ENCODE measurements at regions not wholly inside any gene's neighbourhood (a gene's known extent, or its start where the extent isn't known, plus 50 kb on each side); places are given as distances from the start of the nearest gene placed in this dataset.
"Not testable (repeated sequence)": the region's sequence is repeated elsewhere in the genome, so short reads cannot be mapped to it uniquely, and the experiment has no call there.

DNA sequence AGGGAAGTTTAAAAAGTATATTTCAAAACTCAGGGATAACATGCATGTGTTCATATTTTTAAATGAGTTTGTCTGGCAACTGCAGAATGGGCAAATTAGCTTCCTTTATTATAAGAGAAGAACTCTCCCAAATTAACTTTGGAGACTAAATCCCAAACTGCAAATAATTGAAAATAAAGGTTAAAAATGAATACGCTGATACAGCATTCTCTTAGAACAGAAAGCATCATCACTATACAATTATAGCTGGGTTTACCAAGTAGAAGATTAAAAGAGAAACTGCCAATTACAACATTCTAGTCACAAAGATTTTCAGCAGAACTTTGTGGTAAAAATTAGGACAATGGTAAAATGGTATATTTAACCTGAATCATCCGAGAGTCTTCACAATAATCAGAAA is 73.3 kb downstream of the OLFM4 start:
- no peak for DNase-seq (ENCODE audit: low read depth, low spot score)

DNA sequence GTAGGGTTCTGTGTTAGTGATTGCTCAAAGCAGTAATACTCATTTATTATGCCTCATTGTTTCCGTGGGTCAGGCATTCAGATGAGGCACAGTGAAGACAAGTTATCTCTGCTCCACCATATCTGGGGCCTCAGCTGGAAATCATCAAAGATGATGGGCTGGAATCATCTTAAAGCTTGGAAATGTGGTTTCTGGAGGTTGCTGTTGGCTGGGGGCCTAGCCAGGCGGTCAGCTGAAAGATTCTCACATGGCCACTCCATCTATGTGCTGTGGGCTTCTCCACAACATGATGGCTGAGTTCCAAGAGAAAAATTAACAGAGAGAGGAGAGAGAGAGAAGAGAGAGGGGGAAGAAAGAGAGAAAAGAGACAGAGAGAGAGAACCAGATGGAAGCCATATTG is 75.5 kb downstream of the OLFM4 start:
- DNase-seq (ENCODE audit: low read depth, low spot score) = no peak

DNA sequence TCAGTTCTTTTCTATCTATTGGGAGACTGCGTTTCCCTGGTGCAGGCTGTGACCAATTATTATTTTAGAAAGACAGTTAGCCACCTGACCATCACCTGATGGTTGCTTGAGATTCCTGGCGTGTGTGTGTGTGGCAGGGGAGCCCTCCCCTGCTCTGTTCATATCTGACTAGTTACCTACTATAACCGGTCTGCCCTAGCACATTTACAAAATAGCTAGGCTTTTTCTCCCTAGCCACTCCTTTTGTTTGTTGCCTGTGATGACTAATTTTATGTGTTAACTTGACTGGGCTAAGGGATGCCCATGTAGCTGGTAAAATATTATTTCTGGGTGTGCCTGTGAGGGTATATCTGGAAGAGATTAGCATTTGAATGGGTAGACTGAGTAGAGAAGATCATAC is 76.9 kb downstream of the OLFM4 start:
- DNase-seq (ENCODE audit: low read depth, low spot score) = no peak

DNA sequence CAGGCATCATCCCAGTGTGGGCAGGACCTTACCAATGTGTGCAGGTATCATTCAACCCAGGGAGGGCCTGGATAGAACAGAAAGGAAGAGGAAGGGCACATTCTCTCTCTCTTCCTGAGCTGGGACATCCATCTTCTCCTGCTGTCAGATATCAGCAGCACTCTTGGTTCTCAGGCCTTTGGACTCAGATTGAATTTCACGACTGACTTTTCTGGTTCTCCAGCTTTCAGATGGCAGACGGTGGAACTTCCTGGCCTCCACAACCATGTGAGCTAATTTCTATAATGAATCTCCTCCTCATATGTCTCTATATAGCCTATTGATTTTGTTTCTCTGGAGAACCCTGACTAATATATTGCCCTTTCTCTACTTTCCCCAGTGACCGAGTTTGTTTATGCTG is 77.3 kb downstream of the OLFM4 start:
- DNase-seq (ENCODE audit: low read depth, low spot score) = no peak

DNA sequence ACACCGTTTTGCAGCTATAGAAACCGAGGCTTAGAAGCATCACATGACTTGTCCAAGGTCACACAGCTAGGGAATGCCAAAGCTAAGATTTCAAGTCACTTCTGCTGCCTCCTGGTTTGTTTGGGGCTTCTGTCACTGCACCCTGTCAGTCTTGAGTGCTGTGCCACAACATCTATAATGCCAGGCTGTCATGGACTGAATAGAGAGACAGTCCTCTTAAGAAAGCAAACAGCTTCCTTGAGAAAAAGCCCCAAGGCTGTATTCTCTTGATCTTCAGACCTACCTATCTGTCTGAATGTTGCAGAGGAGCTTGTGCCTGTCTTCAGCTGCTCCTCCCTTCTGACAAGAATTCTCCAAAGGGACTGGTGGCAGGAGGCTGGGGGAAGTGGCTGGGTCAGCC is 81.6 kb downstream of the OLFM4 start:
- DNase-seq (ENCODE audit: low read depth, low spot score) = no peak

DNA sequence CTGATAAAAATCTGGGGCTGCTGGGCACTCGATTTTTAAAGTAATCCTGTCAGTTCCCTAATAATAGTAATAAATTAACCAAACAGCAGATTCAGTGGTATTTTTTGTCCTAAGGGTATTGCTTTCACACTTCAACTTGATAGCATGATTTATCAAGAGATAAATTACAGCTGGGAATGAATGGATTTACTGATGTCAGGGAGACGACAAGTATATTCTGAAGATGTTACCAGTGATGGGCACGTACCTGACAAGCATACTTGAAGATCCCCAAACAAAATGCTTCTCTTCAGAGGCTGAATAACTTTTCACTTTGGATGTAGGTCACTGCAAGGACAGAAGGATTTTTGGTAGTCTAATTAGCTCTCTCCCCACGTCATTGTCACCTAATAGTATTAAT is 82.0 kb downstream of the OLFM4 start:
- no peak for DNase-seq (ENCODE audit: low read depth, low spot score)

DNA sequence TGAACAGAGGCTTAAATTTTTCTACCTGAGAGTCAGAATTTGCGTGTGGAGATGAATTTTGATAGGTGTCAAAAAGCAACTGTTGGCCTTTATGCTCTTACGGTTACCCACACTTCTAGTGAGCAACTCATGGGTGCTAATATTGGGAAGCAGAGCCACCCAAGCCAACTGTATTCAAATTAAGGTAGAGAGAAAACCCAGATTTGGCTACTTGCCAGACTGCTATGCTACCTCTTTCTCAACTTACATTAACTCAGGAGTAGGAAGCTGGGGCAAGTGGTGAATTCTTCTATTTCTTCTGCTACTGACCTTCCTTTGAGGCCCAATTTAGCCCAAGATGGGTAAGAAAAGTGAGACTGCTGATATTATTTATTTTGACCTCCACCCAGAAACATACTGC is 83.9 kb downstream of the OLFM4 start:
- no peak for DNase-seq (ENCODE audit: low read depth, low spot score)

DNA sequence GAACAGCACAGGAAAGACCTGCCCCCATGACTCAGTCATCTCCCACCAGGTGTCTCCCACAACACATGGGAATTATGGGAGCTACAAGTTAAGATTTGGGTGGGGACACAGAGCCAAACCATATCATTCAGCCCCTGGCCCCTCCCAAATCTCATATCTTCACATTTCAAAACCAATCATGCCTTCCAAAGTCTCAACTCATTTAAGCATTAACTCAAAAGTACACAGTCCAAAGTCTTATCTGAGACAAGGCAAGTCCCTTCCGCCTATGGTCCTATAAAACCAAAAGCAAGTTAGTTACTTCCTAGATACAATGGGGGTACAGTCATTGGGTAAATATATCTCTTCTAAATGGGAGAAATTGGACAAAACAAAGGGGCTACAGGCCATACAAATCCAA is 88.4 kb downstream of the OLFM4 start:
- not testable (repeated sequence) for DNase-seq (ENCODE audit: low read depth, low spot score)

DNA sequence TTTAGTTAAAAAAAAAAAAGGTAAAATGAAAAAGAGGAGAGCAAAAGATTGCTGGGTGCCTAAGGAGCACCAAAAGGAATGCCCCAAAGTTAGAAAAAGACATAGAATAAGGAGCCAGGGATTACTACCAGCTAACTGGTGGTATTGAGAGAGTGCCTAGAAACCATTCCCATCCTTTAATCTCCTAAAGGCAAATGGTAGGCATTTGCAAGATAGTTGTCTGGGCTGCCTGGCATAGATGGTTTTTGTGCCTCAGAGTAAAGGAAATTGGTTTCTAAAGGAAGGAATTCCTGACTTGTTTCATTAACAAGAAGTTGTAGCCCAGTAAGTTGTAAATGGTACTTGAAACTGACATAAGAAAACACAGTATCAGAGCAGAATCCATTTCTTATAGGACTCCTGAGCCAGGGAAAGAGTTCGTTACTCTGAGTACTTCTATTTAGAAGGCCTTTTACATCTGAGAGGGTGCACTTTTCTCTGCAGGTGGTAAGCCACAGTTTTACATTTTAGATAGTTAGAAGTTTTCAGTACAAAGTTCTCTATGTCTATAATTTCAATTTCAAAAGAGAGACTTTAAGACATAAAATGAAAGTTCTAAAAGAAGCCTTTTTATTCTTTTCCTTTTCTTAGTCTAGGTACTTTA is 92.6 kb downstream of the OLFM4 start:
- no peak for DNase-seq (ENCODE audit: low read depth, low spot score)

DNA sequence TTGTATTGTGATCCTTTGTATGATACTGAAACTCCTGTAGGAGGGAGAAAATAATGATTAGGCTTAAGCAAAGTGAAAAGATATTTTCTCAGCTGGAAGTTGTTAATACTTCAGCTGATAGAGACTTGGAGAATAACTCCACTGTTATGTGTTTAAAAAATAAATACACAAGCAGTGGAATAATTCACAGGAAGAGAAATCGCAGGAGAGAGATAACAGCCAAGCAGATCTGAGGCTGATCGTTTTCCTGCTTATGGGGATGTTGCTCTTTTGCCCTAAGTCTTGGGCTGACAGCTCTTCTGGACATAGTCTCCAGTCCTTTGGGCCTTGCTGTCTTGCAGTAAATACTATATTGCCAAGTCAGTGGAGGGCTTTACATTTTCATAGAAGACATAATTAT is 93.3 kb downstream of the OLFM4 start:
- no peak for DNase-seq (ENCODE audit: low read depth, low spot score)

DNA sequence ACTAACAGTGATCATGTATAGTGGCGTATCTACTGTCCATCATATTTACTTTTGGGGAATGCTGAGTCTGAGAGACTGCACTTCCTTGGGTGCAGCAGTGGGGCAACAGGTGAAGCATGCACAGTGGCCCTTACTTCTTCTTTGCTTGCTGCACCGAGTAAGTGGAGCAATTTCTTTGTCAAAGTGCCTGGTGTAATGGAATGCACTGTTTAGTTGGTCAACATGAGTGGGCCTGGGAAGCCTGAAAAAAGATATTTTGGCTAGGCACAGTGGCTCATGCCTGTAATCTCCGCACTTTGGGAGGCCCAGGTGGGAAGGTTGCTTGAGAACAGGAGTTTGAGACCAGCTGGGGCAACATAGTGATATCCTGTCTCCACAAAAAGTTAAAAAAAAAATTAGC is 94.9 kb downstream of the OLFM4 start:
- DNase-seq (ENCODE audit: low read depth, low spot score) = no peak

DNA sequence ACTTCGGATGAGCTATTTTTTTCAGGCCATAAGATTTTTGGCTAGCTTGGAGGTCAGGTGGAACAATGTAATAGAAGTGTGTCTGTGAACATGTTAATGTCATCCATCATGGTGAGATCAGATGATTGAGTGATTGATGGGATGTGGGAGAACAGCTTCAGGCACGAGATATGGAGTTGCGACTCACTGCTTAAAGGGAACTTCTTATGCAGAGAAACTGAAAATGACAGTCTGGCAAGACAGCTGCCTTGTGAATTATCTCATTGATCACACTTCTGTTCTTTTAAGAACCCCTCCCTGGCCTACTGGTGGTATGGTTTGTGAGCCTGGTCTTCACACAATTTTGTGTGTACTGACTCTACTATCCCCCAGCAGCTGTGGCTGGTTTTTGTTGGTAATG is 96.0 kb downstream of the OLFM4 start:
- no peak for DNase-seq (ENCODE audit: low read depth, low spot score)

DNA sequence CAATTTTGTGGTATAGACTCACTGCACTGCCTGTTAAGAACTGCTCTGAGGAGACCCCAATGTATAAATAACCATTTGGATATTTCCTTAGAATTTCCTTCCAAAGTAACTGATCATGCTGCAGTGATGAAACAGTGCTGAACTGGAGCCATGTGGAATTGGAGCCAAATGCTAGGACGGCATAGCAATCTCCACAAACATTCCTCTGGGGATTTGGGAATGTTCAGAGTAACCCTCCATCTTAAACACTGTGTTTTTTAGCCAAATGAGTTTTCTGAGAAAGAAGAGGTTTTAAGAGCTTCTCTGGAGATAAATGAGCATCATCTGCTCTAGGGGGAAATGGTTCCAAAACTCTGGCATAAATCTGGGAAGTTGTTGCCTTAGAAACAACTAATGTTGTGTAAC is 98.2 kb downstream of the OLFM4 start:
- no peak for DNase-seq (ENCODE audit: low read depth, low spot score)

DNA sequence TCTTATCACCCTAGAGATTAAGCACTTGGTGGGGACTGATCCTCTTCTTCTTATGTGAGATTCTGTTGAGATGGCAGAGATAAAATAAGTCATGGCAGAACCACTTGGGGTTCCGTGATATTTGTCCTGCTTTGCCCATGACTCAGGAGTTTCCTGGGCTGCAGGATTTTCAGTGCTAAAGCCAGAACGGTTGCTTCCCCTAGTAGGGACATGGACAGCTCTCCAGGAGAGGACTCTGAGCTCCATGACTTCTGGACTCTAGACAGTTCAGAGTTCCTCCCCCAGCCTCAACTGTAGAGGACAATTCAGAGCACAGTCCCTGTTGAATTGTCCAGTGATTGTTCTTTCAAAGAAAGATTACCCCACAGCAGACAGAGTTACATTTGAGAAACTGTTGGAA is 98.8 kb downstream of the OLFM4 start:
- DNase-seq (ENCODE audit: low read depth, low spot score) = no peak

DNA sequence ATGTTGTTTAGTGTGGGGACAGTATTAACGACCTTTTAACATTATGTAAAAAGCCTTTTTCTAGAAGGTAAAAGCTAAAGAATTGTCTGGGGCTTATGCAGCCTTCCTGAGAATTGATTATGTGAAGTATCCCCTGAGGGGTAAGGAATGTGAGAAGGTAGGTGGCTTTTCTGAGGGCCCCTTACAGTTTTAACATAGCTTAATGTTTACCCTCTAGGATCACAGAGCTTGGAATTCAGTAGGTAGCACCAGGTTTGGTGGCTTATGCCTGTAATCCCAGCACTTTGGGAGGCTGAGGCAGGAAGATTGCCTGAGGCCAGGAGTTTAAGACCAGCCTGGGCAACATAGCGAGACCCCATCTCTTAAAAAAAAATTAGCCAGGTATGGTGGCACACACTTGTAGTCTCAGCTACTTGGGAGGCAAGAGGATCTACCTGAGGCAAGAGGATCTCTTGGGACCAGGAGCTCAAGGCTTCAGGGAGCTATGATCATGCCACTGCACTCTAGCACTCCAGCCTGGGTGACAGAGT is 101.3 kb downstream of the OLFM4 start:
- DNase-seq (ENCODE audit: low read depth, low spot score) = no peak

DNA sequence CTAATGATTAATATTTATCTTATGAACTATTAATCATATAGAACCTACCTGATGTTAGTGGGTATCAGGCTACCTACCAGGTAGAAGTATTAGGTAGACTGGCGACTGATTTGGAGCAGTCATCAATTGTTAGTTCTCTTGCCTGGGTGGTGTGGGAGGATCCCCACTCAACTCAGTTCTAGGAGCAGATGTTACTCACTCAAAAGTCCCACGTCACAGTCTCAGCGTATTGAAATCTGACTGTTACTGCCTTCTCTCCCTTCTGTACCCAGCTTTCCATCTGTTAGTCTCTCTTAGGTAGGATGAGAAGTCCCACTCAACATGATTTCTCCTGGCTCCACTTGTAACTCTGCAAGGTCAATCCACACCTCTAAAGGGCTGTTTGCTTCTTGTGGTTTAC is 102.7 kb downstream of the OLFM4 start:
- no peak for DNase-seq (ENCODE audit: low read depth, low spot score)

DNA sequence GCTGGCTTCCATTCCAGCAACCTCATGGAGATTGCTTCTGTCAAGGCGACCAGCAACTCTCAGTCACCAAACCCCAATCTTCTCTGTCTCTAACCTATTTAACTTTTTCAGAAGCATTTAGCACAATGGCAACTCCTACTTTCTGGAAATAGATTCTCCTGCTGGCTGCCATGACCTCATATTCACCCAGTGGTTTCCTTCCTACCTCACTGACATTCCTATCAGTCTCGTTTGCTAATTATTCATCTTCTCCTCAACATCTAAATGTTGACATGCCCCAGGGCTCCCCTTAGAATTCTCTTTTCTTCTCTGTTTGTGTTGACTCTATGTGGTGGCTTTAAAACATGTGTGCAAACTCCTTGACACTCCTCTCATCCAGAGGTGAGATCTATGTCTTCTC is 106.7 kb downstream of the OLFM4 start:
- DNase-seq (ENCODE audit: low read depth, low spot score) = no peak

DNA sequence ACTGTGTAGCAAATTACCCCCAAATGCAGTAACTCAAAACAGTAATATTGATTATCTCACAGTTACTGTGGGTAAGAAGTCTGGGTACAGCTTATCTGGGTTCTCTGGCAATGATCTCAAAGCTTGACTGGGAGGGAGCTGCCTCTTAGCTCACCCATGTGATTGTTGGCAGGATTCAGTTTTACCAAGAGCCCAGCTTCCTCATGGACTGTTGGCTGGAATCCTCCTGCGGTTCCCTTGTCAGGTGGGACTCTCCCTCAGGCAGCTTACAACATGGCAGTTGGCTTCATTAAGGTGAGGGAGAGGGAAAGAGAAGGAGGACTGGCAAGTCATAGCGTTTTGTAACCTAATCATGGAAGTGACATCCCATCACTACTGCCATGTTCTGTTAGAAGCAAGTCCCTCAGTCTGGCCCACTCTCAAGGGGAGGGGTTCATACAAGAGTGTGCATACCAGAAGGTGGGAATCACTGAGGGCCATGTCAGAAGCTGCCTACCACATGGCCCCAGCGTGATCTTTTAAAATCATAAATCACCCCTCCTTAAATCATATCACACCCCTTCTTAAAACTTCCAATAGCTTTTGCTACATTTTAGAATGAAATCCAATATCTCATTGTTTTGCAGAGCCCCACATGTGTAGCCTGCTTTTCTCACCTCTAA is 108.1 kb downstream of the OLFM4 start:
- no peak for DNase-seq (ENCODE audit: low read depth, low spot score)

DNA sequence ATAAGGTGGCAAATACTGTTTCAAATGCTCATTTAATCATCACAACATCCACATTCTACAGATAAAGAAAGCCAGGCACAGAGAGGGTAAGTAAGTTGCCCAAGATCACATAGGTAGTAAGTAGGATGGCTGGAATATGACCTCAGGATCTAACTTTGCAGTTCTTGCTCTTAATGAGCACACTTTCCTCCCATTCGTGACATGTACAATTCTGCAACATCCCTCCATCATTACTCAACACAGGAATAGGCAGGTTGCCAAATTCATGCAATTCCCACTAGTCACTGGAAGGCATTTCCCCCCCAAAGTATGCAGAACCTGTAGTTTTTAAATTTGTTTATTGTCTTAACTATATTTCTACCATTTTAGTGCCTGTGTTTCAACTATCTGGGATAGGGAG is 109.2 kb downstream of the OLFM4 start:
- DNase-seq (ENCODE audit: low read depth, low spot score) = no peak

DNA sequence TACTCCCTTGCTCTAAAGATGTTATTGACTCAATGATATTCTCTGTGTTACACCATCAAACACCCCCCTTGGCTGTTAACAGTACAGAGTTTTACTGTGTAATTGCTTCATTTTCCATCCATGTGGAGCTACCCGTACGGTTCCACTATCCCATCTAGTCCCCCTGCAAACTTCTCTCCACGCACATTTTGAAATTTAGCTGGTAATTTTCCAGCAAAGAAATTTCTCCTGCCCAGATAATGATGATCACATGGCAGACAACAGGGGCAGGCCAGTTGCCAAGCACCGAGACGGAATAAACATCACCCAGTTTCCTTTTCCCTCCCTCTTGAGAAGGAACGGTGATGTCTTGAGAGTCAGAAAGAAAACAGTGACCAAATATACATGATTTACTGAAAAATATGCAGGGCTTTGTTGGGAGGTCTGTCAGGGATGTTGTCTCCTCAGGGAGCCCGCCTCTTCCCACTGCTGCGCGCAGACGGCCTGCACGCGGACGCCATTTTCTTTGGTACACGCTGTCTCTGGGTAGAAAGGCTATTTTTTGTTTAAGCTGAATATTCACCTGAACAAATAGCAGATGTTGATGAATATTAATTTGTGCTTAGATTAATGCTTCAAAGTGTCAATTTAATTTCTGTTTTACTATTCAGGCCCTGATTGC is 109.9 kb downstream of the OLFM4 start:
- DNase-seq (ENCODE audit: low read depth, low spot score) = no peak

DNA sequence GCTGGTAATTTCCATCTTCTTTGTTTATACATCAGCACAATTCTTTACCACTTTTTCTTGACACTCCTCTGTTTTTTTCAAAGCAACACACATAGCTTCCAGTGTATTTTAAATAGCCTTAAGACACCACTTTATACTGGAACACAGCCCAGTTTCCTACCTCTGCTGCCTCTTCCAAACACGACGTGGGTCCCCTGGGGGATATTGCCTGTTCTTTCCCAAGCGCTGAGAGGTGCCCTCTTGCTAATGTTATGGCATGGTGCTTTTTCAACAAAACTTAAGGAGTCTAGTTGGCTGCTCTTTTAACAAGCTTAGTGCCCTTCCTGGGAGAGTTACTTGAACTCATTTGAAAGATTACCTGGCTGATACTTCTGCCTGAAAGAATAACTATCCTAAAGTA is 112.7 kb downstream of the OLFM4 start:
- DNase-seq (ENCODE audit: low read depth, low spot score) = no peak

DNA sequence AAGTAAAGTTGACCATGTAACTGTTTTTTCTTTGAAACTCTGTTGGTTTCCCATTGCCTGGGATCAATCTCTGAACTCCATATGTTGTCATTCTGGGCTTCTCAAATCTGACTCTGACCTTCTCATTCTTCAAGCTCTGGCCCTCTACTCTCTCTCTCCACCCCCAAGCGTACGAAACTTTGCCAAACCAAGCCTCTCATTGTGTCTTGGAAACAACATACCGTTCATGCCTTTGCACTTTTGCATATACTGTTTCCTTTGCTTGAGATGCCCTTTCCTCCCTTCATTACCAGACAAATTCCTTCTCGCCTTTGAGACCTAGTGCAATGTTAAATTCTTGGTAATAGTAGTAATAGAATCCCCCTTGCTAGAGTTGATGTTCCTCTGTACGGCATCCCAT is 113.7 kb downstream of the OLFM4 start:
- DNase-seq (ENCODE audit: low read depth, low spot score) = no peak

DNA sequence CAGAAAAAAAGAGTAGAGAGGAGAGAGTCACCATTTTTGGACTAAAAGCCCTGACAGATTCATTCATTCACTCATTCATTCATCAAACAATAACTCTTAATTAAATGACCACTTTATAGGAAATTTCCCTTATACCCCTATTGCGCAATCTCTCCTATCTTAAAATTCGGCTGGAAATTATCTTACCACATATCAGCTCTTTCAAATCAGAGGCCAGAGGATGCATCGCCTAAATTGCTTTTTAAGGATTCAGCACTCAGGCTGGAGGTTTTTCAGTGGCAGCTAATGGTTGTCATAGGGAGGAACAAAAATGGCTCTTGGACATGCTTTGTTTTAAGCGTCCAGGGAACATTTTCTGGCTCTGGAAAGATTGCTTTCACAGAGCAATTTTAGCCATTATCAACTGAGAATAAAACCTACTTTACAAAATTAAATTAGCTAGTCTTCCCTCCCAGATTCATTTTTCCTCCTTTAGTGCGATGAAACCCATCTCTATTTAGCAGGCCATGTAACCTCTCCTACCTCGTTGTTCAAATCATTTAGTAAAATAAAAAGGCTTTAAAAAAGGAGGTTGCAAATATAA is 115.2 kb downstream of the OLFM4 start:
- no peak for DNase-seq (ENCODE audit: low read depth, low spot score)

All from brain pericyte (primary cell).